GM19035 (cell line): ENCODE measurements at regions not wholly inside any gene's neighbourhood (a gene's known extent, or its start where the extent isn't known, plus 50 kb on each side); places are given as distances from the start of the nearest gene placed in this dataset.
A peak's percentile ranks its signal among the peaks of the same experiment; 100 is the strongest.

ENCODE experiments used
- ATAC-seq: cut with Tn5 transposase; IDR thresholded peaks from one replicate; pipeline ENCODE4 v1.9.1; 2021; ENCODE audit not compliant: unreplicated experiment

DNA sequence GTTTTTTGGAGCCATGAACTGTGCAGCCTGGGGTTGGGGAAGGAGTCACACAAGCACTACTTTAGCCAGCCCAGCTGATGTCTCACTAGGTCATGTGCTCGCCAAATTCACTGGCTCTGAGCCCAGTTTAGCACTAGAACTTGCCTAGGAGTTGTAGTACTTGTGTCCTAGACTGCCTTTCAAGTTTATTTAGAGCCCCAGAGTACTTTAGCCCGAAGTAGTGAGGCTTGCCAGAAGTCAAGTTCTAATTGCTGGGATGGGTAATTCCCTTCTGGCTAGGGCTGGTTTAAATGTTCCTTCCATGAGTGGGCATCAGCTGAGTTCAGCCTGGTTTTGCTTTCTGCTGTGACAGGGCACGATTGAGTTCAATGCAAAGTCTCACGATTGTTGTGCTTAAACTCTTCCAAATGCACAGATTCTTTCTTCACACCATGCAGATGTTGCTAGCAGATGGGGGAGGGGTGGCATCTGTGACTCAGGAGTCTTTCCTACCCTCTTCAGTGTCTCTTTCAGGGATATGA, 228.2 kb upstream of the ZPLD1 start:
- no peak for ATAC-seq

DNA sequence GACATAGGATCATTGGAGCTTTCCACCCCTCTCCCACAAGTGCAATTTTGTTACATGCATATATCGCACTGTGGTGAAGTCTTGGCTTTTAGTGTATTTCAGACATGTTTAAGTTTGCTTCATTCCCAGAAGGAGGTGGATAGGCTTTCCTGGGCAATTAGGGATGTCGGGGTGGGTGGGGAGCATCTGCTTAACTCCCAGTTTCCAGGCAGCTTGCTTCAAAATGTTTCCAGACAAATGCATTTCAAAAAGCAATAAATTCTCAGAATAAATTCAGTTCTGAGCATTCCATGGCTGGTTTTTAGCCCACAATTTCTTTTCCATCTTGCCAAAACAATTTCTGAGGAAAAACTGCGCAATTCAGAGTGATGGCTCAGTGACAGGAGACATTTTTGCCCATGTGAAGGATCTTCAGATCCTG, 227.7 kb upstream of the ZPLD1 start:
- no peak for ATAC-seq

DNA sequence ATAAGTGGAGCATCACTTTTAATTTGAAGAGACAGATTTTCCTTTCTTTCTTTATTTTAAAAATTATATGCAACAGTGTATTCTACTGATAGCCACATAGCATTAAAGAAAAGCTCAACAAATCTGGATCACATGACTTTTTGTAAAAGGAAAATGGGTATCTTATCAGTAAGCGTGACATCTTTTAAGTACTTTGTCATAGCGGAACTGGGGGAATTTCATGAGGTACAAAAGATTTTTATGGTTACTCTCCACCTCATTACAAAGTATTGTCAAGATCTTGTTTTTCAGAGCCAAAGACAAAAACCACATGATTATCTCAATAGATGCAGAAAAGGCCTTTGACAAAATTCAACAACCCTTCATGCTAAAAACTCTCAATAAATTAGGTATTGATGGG, 219.6 kb upstream of the ZPLD1 start:
- ATAC-seq, result no peak

DNA sequence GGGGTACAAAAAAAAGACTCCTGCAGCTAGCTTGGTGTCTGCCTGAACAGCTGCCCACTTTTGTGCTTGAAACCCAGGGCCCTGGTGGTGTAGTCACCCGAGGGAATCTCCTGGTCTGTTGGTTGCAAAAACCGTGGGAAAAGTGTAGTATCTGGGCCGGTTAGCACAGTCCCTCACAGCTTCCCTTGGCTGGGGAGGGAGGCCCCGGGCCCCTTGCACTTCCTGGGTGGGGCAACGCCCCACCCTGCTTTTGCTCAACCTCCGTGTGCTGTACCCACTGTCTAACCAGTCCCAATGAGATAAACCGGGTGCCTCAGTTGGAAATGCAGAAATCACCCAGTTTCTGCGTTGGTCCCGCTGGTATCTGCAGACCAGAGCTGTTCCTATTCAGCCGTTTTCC, 211.7 kb upstream of the ZPLD1 start:
- no peak for ATAC-seq

DNA sequence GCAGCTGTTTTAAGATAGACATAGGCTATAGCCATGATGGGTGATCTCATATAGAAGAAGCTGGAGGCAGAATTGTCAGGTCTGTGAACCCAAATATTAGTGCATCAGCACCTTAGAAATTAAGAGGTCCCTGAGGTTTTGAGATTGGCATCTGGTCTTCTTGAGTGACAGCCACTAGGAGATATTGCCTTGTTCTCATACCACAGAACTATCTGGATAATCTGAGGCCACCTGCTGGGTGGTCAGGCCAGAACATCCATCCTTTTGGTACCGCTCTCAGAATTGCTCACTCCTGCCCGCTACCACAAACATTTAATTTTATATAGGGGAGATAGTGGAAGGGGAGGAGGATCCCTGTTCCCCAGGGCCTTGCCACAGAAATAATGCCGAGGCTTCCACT, 210.6 kb upstream of the ZPLD1 start:
- no peak for ATAC-seq

DNA sequence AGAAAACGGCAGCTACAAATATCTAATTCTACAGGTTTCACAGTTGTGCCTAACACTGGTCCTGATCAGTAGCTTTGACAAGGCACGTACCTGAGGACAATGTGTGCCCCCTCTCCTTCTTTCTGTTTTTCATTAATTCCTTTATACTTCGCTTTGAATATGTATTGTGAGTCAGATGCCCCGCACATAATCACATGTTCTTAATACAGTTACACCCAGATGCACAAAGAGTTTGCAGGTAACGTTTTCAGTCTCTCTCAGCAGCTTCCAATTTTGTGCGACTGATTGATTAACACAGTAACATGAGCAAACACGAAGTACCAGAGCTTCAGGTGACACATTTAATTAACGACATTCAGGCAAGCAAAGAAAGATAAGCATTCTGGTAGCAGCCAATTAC, 209.8 kb upstream of the ZPLD1 start:
- ATAC-seq, result no peak

DNA sequence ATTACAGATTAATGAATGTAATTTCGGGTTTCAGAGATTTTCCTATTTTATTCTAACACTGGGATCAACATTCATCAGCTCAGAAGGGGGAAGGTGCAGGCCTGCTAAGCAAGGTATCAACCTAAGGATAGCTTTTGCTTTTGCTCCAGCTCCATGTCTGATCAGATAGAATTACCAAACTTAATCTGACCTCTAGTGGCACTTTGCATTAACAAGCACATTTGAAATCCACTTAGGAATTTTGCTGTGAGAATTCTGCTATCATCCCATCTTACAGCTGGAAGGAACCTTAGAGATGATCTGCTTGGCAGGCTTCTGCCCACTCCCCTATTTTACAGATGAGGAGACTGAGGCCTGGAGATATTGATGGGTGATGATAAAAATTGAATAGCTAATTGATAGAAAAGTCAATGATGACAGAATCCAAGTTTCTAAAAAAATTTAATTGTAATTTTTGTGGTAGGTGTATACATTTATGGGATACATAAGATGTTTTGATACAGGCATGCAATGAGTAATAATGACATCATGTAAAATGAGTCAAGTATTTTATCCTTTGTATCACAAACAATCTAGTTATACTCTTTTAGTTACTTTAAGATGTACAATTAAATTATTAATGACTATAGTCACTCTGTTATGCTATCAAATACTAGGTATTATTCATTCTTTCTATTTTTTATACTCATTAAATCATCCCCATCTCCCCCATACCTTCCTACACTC, 209.2 kb upstream of the ZPLD1 start:
- ATAC-seq, result no peak

DNA sequence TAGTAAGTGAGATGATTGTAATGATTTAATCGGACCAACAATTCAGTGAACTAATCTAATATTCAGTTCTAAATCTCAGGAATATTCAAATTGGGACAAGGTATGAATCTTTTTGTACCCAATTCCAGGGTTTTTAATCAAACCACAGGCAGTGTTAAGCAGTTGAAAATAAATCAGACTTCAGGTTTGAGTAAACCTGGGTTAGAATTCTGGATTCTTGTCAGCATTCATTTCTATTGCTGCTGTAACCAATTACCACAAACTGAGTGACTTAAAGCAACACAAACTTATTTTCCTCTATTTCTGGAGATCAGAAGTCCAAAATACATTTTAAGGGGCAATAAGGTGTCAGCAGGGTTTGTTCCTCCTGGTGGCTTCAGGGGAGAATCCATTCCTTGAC, 208.4 kb upstream of the ZPLD1 start:
- ATAC-seq, result no peak

DNA sequence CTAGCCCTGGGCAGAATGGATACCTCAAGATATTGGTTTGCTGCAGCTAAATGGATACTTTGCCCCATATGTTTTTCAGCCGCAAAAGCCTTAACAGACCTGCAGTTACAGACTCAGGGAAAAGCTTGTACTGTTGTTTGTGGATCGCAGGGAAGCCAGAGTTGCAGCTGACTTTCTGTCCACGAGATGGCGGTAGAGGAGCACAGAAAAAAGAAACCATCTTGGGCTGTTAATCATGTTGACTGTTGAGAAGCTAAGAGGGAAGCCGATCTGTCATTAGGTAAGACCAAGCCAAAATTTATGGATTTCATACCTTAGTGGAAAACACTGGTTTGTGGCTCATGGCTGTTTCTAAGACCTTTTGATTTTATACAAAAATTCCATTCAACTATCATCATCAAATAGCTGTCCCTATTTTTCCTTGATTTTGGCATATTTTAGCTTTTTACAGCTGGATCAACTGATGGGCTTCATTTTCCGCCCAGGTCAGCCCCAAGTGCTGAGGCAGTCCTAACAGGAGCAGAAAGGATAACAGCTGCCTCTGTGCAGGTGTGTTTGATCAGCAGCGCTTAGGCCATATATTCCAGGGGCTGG, 205.7 kb upstream of the ZPLD1 start:
- ATAC-seq, result peak; percentile 49

DNA sequence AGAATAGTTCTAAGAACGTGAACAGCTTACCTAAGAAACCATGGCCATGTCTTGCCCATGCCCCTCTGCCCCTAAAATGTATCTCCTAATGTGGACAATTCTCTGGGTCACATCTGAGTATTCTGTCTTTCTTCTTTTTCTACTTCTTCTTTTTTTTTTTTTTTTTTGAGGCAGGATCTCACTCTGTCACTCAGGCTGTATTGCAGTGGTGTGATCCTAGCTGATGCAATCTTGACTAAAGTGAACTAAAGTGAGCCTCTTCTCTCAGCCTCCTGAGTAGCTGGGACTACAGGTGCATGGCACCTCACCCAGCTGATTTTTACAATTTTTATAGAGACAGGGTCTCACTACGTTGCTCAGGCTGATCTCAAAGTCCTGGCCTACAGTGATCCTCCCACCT, 204.8 kb upstream of the ZPLD1 start:
- ATAC-seq, result no peak

DNA sequence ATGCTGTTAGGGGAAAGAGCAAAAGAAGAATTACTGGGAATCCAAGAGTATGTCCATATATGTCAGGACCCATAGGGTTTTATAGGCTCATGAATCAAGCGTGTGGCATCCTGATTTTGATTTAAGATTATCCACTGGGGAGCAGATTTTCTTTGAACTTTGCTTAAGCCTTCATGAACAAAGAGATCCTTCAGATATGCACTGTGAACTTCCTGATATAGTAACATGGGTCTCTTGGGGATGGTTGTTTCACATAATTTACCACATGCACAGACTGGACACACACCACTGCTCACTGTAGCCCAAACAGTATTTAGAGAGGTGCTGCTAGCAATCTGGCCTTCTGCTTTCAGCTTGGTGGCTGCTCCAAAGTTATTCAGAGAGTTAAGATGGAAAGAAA, 200.9 kb upstream of the ZPLD1 start:
- peak; percentile 93 for ATAC-seq

DNA sequence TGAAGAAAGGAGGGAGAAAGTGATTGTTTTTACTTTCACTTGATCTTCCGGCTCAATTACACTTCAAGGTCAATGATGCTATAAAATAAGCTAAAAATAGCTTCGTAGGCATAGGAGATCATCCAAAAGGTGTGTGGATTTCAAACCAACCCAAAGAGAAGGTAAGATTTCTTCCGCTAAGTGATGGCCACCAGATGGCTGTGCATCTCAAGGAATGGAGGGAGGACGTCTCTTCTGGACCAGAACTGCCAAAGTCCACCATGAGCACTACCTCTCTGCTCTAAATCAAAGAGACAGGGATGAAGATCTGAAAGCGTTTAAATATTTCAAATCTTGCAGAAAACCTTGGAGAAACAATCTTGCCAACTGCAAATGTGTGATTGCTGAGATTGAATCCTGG, 199.1 kb upstream of the ZPLD1 start:
- no peak for ATAC-seq

DNA sequence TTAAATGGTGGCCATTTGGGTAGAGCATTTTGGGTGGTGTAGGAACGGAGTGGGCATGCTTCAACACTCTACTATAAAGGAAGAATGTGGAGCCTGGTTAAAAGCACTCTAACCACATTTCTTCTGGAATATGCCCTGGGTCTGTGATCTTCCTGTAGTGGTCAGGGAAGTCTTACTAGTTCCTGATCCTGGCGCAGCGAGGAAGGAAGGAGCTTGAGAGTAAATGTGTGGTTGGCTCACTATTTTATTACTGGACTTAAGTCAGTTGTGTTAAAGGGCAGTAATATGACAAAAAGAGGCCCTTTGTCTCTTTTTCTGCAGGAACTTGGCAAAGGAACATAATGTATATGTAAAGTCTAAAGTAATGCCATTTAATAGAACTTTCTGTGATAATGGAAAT, 197.6 kb upstream of the ZPLD1 start:
- no peak for ATAC-seq

DNA sequence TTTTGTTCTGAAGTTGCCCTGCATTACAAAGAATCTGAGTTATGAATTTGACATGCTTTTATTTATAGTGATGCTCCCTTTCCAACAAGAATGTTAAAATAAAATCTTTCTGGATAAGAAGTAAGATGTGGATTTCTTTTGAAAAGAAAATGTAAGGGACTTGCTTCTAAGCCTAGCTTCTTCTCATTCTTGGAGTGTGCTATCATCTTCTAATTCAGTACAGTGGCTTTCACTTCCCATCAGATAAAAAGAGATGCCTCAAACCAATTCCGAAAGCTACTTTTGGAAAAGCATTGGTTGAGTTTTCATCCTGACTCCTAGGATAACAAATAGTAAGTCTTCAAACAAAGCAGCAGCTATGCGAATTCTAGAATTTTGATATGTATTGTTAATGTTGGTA, 197.0 kb upstream of the ZPLD1 start:
- no peak for ATAC-seq

DNA sequence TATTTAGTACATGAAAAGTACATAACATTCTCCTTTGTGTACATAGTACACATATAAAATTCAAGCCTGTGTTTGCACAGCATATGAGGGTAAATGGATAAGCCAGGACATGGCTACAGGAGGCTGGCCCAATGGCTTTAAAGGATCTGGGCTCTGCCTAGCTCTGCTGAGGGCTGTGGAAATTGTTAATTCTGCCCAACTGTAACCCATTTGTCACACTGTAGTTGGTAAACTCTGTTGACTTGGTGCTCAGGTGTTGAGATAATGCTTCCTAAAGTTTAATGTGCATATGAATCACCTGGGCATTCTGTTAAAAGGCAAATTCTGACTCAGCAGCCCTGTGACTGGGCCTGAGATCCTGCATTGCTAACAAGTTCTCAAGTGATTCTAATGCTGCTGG, 196.5 kb upstream of the ZPLD1 start:
- no peak for ATAC-seq

DNA sequence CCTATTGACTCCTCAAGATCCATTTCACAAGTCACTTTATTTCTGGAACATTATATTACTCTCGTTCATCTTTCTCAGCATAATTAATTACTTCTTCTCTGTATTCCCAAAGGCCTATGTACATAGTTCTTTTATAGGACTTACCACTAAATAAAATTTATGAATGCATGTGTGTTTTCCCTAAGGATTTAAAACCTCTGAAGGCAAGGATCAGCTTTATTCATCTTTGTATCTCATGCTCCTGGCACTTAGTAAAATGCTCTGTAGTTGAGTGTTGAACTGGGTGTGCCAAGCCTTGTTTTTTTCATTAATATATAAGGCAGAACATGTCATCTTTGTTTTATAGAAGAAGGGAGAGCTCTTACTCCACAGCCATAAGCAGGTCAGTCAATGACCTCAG, 194.1 kb upstream of the ZPLD1 start:
- no peak for ATAC-seq

DNA sequence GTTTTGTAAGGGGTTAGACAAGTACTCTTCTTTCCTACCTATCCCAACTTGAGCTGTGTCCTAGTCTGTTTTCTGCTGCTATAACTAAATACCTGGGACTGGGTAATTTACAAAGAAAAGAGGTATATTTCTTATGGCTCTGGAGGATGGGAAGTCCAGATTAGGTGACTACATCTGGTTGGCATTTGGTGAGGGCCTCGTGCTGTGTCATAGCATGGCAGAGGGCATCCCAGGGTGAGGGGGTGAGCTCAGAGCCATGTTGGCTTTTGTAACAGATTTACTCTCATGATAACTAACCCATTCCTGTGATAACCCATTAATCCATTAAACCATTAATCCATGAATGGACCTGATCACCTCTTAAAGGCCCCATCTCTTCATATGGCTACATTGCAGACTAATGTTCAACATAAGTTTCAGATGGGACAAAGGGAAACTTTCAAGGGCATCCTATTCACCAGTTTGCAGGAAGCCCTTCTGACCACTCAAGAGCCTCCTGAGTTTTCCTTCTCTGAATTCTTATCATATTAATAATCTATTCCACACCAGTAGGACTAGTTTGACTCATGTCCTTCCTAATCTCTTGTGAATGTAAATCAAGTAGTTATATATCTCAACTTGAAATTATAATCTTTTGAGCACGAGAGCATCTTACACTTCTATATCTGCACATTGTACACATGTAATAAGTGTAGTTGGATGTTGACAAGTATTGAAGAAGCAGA, 185.7 kb upstream of the ZPLD1 start:
- ATAC-seq, result no peak

DNA sequence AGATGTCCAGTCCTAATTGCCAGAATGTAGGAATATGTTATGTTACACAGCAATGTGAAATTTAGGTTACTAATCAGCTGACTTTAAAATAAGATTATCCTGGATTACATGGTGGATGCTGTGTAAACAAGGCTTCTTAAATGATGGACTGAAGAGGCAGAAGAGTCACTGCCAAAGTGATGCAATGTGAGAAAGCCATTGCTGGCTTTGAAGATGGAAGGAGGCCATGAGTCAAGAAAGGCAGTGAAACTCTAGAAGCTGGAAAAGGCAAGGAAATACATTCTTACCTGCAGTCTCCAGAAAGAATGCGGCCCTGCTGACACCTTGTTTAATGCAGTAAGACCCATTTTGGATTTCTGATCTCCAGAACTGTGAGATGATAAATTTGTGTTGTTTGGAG, 179.1 kb upstream of the ZPLD1 start:
- ATAC-seq, result no peak

DNA sequence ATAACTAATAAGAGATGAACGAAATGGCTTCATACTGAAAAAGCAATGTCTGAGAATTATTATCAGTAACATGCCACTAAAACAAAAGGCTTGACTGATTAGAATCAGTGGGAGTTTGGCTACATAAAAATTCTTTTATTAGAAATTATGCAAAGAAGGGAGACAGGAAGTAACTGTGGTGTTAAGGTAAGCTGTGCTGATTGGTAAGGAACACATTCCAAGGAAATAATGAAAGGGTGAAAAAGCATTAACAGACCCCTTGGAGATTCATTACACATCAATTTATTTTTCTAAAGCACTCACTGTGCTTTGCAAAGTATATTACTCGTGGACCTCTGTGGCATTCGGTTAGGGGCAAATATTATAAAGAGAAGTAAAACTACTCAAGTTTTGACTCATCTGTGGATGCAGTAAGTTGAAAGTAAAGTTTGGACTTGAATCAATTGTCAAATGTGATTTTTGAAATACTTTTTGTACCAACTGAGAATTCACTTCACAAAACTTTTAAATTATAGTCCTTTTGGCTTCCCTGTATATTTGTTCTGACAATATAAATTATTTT, 176.1 kb upstream of the ZPLD1 start:
- ATAC-seq, result peak; percentile 95

DNA sequence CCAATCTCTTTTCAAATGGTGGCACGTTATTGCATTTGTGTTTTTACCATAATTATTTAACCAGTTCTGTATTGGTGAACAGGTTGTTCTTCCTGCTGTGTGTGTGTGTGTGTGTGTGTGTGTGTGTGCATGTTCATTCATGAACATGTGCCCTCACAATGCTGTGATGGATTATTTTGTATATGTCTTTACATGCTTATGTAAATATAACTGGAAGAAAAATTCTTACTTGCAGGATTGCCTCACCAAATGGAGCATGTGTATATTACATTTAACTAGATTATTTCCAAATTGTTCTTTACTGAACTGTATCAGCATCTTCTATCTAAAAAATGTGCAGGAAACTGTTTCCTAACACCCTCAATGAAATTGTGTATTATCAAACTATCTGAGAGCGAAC, 175.2 kb upstream of the ZPLD1 start:
- no peak for ATAC-seq

DNA sequence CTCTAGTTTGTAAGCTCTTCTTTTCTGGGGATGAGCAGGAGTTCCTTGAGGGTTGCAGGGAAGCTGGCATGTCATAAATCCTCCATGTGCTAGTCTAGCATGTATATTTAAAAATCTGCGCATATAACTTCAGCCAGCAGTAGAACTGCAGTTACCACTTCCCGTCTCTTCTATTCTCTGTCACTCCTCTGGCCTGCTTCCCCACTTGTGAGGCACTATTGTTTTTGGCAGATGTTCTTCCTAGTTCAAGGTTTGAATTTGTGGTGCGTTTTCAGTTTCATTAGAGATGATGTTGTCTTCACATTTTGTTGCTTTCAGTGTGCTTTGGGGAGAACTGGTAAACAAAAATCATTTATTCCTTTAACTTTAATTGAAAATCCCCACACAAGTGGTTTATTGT, 169.1 kb upstream of the ZPLD1 start:
- ATAC-seq, result no peak

DNA sequence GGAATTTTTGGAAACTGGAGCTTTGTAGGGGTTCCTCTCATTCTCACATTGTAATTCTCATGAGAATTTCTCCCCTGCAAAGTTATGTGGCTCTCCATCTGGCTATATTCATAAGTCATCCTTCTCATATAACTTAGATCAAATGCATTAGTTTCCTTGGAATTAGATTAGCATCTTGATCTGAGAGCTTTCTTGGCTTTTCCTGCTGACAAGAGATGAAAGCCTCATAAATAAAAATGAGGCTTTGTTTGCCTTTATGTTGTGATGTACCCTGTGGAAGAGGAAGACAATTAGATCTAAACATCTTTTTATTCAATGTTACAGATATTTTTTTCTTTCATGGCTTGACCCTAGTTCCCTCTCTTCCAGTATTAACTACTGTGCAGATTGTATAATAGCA, 165.4 kb upstream of the ZPLD1 start:
- no peak for ATAC-seq
